Mucosa of rectum (tissue), 2 donors: ENCODE measurements at regions not wholly inside any gene's neighbourhood (a gene's known extent, or its start where the extent isn't known, plus 50 kb on each side); places are given as distances from the start of the nearest gene placed in this dataset.

Experiments
- H3K27ac ChIP-seq, 2 donors: one replicate each; pipeline ENCODE4 v1.7.0; 2013; ENCODE audit warnings: inconsistent platforms in 2 of 2, low read depth in 2 of 2, low read length in 2 of 2
- H3K27me3 ChIP-seq, 2 donors: one replicate each; pipeline ENCODE4 v1.7.0; 2013; ENCODE audit warnings: low read length in 2 of 2; ENCODE audit not compliant: control insufficient read depth in 2 of 2, insufficient read depth in 2 of 2
- H3K36me3 ChIP-seq, 2 donors: one replicate each; pipeline ENCODE4 v1.7.0; 2013; ENCODE audit warnings: low read length in 2 of 2; ENCODE audit not compliant: control insufficient read depth in 2 of 2, insufficient read depth in 2 of 2
- H3K4me1 ChIP-seq, 2 donors: one replicate each; pipeline ENCODE4 v1.7.0; 2013; ENCODE audit warnings: low read length in 2 of 2, mild to moderate bottlenecking in 1 of 2; ENCODE audit not compliant: control insufficient read depth in 2 of 2, insufficient read depth in 2 of 2
- H3K4me3 ChIP-seq, 2 donors: one replicate each; pipeline ENCODE4 v1.7.0; 2013; ENCODE audit warnings: low read length in 2 of 2
- H3K9ac ChIP-seq, 2 donors: one replicate each; pipeline ENCODE4 v1.7.0; 2013; ENCODE audit warnings: low read length in 2 of 2, low read depth in 1 of 2, mild to moderate bottlenecking in 1 of 2
- H3K9me3 ChIP-seq, 2 donors: one replicate each; pipeline ENCODE4 v1.7.0; 2013; ENCODE audit warnings: low read length in 2 of 2; ENCODE audit not compliant: control insufficient read depth in 2 of 2
- donor health status: healthy.
- donor health status: Normal muscosa, but diverticular disease.

DNA sequence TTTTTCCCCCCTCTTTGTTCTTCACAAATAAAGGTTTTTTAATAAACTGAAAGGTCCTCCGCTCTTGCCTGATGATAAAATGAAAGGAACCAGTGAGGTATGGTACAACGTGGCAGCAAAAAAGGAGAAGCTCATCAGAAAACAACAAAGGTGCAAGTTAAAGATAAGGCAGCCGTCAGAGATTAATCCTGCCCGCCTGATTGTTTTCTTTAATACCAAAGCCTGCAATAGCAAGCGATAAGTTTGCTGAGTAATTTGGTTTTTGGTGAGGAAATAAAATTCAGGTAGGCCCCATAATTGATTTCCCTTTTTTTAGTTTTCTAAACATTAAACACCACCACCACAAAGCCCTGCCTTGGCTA, 177.9 kb downstream of the MBOAT1 start:
- Histone ChIP-seq H3K27me3 (no peaks in the 10 kb centered on the region), H3K9me3 (no peaks in the 10 kb centered on the region), H3K4me1 (no peaks in the 10 kb centered on the region), H3K36me3 (no peaks in the 10 kb centered on the region), H3K27ac (no peak overlapping the region), H3K4me3 (no peak overlapping the region), H3K9ac (no peak overlapping the region)

DNA sequence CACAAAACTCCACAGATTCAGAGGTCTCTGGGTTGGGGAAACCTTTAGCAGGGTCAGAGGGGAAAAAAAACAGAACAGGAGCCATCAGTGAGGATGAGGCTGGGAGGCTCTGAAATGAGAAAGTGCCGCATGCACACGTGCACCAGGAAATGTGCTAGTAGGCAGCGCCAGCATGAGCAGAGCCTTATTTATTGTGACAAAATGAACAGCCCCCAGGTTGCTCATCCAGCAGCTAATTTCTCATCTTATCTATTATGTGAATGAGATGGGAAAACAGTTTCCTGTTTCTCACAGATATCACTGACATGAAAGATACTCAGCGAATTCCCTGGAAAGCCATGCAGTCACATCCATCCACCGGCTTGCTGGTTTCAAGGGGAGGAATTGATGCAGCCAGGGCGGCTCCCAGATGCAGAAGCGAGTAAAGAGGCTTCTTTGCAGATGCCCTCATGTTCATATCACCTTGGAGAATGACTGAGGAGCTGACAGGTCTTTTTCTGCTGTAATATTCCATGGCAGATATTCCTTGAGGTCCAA, 176.1 kb downstream of the MBOAT1 start:
- no peaks in the 10 kb centered on the region for H3K9me3 ChIP-seq
- H3K36me3 ChIP-seq, result no peaks in the 10 kb centered on the region
- no peak overlapping the region for H3K9ac ChIP-seq
- no peaks in the 10 kb centered on the region for H3K27me3 ChIP-seq
- H3K27ac ChIP-seq, result no peak overlapping the region
- no peaks in the 10 kb centered on the region for H3K4me1 ChIP-seq
- H3K4me3 ChIP-seq, result no peak overlapping the region

DNA sequence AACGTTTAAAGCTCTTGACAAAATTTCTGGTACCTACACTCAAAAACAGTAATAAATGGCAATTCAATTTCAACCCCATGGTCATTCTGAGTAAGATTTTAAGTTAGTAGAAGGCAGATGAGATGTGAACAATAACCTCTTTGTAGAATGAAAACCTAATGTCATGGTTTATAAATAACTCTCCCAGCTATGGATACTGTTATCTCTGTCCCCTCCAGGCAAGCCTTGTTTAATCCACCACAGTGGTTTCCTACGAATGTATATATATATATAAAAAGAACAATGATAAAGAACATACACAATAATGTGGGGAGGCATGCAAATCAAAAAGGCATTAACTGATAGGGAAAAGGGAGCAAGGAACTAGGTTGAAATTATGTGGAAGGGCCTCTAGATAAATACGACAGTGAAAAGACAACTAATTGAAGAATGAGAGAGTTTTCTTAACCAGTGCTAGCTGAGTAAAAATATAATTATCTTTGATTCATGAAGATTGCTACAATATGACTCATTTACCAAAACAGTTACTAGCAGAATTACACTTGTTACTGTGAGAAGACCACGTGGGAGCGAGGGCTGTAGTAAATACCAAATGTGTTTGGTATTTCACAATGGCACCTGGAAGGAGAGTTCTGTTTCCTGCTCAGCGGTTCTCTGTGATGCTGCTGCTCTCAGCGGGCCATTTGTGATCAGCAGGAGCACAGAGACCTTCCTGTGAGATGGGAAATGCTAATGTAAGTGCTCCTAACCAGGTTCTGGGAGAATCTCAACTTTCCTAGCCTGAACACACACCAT, 173.7 kb downstream of the MBOAT1 start:
- Histone ChIP-seq H3K9me3 (no peaks in the 10 kb centered on the region), H3K4me3 (no peak overlapping the region), H3K27ac (no peak overlapping the region), H3K9ac (no peak overlapping the region), H3K36me3 (no peaks in the 10 kb centered on the region), H3K27me3 (no peaks in the 10 kb centered on the region), H3K4me1 (no peaks in the 10 kb centered on the region)

DNA sequence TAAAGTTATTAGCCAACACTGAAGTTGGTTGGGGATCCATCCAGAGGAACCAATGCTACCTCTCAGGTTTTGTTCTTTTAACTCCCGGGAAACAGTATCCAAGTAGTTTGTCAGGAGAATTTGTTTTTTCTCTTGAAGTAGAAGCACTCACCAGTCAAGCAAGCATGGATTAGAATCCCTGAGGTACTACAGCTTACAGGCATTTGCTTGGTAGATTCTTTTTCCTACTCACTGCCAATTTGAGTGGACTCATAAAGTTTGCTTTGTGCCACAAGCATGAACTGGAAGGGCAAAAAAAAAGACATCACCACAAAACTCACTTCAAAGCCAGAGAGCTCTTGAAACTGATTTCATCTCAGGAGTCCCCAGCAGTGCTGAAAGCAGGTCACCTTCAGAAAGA, 167.4 kb downstream of the MBOAT1 start:
- H3K4me1 ChIP-seq, result no peaks in the 10 kb centered on the region
- H3K27ac ChIP-seq, result no peak overlapping the region

More for the DNA sequence above, 167.4 kb downstream of the MBOAT1 start:
- Histone ChIP-seq H3K9me3 (no peaks in the 10 kb centered on the region), H3K9ac (no peak overlapping the region), H3K27me3 (no peaks in the 10 kb centered on the region), H3K36me3 (no peaks in the 10 kb centered on the region), H3K4me3 (no peak overlapping the region)
